GM12874 (cell line): ENCODE measurements at regions not wholly inside any gene's neighbourhood (a gene's known extent, or its start where the extent isn't known, plus 50 kb on each side); places are given as distances from the start of the nearest gene placed in this dataset.

Experiments
- CTCF ChIP-seq: IDR thresholded peaks from 2 replicates; pipeline ENCODE4 v1.5.1; 2011; ENCODE audit warnings: low read depth, mild to moderate bottlenecking, control low read depth, low read length, moderate library complexity; ENCODE audit not compliant: insufficient read depth

GRCh38 chr4:23114538-23114937 is 421.8 kb downstream of the GBA3 start:
- TF ChIP-seq CTCF, result no peak

DNA sequence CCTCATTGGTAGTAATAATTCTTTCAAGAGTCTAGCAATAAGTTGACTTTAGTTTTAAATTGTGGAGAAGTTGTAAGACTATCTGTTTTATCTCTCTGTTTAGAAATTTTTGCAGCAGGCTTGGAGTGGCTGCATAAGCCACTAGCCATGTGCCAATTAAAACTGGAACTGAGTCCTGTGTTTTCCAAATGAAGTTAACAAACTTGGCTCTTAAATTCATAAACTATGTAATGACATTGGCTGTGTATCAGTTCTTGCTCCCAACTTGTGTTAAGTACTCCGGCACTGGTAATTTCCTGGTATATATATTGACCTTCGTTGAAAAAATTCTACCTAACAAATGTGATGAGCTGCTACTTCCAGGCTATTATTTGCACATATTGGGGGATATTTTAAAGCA is 420.4 kb downstream of the GBA3 start:
- TF ChIP-seq CTCF, result no peak

DNA sequence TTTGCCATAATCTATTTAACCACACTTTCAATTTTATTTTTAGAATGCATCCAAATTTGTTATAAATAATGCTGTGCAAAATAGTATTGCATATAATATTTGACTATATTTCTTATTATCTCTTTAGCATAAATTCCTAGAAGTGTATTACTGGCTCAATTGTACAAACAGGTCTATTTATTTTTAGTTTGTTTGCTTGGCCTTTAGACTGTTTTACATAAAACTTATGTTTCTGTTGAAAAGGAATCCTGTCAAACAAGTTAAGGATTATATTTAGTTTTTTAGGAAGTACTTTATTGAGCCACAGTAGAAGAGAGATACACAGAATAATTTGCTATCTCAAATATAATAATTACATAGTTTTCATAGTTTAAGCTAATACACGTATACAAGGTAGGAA is 413.8 kb downstream of the GBA3 start:
- TF ChIP-seq CTCF, result no peak

DNA sequence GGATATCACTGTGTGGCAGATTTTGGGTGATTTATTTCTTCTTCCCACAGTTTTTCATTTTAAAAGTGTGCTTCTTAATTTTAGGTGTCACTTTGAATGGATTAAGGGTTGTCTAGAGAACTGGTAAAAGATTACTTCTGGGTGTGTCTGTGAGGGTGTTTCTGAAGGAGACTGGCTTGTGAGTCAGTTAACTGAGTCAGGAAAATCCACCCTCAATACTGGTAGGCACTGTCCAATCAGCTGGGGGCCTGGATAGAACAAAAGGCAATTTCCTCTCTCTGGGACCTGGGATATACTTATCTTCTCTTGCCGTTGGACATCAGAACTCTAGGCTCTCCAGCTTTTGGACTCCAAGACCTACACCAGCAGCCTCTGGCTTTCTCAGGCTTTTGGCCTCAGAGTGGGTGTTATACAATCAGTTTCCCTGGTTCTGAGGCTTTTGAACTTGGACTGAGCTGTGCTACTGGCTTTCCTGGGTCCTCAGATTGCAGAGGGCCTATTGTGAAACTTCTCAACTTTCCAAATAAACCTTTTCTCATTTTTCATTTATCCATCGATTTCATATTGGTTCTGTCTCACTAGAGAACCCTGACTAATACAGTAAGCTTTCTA is 413.1 kb downstream of the GBA3 start:
- TF ChIP-seq CTCF, result no peak

- no peak for TF ChIP-seq CTCF
These were observed 404.5 kb downstream of the GBA3 start for GRCh38 chr4:23097251-23097650.

- no peak for TF ChIP-seq CTCF
These were observed 399.0 kb downstream of the GBA3 start for GRCh38 chr4:23091711-23092110.

DNA sequence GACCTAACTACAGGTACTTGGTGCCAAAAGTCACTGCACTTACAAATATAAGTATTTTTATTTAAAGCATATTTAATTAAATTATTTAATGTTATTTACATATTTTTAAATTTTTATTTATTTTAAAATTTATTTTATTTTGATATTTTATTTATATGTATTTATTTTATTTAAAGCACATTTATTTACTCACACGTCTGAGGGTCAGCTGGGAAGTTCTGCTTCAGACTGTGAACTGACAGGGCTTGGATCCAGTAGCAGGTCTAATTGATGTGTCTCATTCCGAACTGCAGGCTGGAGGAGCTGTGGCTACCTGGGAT is 392.5 kb downstream of the GBA3 start:
- TF ChIP-seq CTCF, result no peak
